NCI-H1694 (cell line): ENCODE measurements at regions not wholly inside any gene's neighbourhood (a gene's known extent, or its start where the extent isn't known, plus 50 kb on each side); places are given as distances from the start of the nearest gene placed in this dataset.
"Not testable (repeated sequence)": the region's sequence is repeated elsewhere in the genome, so short reads cannot be mapped to it uniquely, and the experiment has no call there.

Source experiments
- DNase-seq: peaks from one replicate; lab custom pipeline; 2025; lab: John Stamatoyannopoulos, UW

DNA sequence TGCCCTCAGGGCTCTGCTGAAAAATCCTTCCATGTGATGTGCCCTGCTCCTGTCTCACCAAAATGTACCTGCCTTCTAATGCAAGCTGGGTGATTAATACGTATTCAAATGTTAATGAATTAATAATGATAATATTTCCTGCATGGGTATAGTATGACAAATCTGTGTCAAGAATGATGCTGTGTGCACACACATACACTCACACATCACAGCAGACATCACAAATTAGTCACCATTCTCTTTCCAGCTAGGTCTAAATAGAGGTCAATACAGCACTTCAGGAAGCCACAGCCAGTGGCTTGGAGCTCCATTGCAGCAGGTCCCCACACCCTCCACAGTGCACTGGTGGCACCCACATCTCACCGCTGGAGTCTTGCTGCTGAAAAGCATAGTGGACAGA, 681.2 kb upstream of the NRP1 start:
- DNase-seq, result no peak

DNA sequence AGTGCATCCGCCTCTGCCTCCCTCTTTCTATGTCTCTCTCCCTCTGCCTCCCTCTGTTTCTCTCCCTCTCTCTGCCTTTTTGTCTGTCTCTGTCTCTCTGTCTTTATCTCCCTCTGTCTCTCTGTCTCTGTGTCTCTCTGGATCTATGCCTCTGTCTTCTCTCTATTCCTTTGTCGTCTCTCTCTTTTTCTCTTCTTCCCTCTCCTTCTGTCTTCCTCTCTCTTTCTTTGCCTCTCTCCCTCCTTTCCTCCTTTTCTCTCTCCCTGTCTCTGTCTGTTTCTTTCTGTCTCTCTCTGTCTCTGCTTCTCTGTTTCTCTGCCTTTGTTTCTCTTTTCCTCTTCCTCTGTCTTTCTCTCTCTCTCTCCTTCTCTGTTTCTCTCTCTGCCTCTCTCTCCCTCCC, 678.8 kb upstream of the NRP1 start:
- DNase-seq, result no peak

DNA sequence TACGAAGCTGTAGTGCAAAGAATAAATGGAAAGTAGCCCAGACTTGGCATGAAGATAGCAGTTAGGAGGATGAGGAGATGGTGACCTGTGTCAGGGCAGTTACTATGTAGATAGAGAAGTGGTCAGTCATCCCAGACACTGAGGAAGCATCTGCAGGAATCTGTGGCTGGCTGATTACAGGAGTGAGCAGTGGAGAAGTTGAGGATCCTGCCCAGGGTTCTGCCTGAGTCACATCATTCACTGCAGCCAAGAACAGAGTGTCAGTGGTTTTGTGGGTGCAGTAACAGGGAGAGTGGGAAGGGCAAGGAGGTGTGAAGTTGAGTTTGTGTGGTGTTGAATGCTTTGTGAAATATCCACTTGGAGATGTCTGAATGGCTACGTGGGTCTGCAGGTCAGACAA, 676.4 kb upstream of the NRP1 start:
- DNase-seq, result no peak

DNA sequence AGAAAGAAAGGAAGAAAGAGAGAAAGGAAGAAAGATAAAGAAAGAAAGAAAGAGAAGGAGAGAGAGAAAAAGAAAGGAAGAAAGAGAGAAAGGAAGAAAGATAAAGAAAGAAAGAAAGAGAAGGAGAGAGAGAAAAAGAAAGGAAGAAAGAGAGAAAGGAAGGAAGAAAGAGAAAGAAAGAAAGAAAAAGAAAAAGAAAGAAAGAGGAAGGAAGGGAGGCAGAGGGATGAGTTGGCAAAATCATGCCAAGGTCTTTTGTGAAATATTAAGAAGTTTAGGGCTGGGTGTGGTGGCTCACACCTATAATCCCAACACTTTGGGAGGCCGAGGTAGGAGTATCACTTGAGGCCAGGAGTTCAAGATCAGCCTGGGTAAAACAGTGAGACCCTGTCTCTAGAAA, 675.8 kb upstream of the NRP1 start:
- DNase-seq, result not testable (repeated sequence)

DNA sequence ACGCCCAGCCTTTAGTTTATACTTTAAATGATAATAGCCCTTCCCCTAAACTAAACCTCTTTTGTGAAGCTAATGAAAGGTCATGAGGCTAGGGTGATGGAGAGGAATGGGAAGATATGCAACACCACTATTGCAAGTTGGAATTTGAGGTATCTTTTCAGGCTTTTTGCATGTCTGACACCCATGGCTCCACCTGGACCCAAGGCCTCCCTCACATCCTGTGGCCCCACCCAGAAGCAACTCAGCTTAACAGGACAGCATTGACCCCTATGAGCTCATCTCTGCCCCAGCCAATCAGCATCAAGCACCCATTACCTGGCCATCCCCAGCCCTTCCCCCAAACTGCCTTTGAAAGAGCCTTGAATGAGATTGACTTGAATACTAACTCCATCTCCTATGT, 674.2 kb upstream of the NRP1 start:
- no peak for DNase-seq

DNA sequence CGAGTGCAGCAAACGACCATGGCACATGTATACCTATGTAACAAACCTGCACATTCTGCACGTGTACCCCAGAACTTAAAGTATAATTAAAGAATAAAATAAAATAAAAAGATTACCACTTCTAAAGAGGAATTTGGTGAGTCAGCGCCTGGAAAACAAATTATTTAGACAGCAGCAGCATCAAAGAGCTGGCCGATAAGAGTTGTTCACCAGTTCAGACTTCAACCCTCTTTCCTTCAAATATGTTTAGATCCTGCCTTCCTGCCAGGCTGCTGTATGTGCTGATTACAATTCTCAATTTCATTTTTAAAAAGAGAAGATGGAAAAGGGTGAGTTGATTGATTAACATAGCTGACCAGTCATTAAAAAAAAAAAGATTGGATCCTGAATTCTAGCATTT, 672.0 kb upstream of the NRP1 start:
- DNase-seq, result no peak

DNA sequence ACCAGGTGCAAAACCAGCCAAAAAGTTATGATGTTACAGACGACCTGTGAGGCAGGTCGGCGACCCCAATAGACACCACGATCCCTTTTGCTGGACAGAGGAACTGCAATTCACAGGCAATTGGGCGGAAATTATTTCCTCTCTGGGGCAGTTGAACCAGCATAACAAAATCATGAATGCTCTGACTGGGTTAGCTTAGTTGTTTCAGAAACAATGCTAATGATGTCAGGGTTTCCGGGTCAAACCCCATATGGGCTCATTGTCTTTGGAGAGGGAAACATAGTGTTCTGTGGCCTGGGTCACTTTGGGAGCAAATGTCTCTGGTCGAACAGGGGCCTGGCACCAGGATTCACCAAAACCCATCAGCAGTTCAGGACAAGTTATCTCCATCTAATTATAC, 669.1 kb upstream of the NRP1 start:
- no peak for DNase-seq

DNA sequence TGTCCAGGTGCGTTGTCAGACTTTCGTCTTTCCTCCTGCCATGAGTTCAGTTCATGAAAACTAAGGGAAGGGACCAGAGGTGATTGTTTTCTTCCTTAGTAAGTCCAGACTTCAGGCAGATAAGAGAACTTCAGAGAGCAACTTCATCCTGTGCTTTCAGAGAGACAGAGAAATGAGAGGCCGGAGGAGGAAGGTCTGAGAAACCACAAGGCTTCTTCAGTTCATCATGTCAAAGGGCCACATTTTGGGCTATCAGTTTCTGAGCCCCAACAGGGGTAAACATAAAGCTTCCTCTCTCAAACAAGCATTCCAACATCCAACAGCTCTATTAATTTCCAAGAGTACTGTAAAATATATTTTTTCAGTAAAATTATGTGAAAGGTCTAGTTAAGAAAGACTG, 668.4 kb upstream of the NRP1 start:
- DNase-seq, result no peak

DNA sequence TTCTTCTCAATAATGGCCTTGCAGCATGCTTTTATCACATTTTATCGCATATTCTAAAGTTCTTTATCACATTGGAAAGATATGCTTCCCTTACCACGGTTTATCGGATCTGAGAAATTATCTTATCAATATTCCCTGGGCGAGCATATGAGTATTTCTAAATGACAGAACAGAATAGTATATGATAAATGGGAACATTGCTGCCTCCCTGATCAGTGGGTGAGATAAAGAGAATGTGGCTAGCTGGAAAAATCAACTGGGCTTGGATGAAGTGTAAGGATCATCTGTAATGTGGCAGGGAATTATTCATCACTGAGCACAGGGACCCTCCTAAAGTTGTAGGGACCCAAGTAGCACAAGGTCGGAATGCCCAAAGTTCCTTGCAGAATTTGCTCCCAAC, 667.4 kb upstream of the NRP1 start:
- DNase-seq, result no peak

DNA sequence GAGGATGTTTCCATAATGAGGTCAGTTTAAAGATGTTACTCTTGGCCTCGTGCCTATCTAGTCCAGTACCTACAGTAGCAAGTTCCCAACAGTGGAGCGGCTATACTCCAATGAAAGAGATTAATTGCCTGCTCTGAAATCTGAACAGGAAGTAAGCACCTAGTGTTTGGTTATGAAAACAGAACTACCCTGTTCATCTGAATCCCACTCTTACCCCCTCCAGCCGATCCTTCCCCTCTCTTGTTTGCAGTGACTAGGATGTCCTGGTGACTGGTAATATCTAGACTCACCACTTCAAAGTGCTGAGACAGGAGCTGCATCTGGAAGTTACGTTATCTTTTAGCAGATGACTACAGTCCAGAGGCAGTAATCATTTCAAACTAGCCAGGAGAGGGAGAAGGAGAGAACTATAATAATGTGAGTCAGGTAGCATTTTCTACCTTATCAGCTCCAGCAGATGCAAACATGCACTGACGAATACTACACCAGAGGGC, 666.7 kb upstream of the NRP1 start:
- no peak for DNase-seq

DNA sequence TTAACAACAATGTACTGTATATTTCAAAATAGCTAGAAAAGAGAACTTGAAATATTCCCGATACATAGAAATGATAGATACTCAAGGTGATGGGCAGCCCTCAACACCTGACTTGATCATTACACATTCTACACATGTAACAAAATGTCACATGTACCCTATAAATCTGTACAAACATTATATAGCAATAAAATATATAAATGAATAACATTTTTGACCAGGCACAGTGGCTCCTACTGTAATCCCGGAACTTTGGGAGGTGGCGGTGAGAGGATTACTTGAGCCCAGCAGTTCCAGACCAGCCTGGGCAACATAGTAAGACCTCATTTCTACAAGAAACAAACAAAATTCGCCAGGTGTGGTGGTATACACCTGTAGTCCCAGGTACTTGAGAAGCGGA, 659.5 kb upstream of the NRP1 start:
- no peak for DNase-seq

DNA sequence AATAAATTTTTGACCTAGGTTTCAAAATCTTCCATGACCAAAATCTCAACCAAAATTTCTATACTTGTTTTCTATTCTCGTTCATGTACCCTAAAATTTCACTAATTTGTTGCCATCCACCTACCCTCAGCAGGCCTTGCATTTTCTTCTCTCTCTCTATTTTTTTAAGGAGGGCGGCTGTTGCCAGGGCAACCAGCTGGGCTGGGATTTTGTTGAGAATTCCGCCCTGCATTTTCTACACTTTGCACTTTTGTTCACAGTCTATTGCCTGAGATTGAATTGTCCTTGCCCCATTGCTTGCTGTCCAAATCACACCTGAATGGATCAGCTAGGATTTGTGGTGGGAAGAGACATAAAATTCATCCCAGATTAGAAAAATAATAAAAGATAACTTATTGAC, 657.5 kb upstream of the NRP1 start:
- DNase-seq, result no peak

DNA sequence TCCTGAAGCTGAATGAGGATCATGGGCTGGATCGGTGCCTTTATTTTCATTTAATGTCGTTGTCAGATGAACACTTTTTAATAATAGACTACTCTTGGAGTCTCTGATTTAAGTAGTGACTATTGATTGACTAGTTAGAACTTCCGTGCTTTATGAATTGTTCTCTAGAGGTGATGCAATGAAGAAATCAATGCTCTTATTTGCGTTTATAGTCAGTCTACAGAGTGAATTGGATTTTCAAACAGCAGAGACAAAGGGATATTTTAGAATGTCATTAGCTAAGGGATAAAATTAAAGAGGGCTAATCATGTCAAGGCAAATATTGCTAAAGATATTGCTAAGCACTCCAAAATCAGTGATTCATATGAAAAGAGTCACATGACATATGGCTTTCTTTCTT, 652.0 kb upstream of the NRP1 start:
- no peak for DNase-seq

DNA sequence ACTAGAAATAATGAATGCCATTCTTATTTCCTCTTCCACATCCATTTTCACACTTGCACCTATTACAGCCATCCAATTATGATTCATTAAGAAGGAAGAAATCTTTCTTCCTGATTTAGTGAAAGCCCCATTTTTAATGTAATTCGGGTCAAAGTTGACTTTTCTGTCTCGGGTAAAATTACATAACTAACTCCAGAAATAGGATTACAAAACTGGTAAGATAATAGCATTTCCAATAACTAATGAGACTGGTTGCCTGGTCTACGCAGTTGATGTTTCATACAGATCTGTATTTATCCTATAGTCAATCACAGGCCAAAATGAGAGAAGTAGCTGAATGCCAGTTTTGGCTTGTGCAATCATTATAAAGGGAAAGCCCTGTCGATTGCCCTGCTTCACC, 651.5 kb upstream of the NRP1 start:
- no peak for DNase-seq

DNA sequence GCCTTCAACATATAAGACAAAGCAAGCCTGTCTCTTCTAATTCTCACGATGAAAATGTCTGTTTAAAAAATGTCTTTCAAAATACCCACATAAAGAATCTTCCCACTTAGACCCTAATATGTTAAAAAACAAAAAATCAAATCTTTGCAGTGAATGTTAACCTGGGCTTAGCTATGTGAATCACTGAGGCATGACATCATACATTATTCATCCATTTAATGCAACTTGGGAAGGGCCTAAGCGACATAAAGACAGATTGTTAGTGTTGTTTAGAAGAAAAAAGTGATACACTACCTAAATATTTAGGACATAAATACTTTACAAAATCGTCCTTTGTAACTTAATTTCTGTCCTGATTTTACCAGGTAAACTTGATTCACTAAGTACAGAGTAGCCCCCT, 648.5 kb upstream of the NRP1 start:
- no peak for DNase-seq

DNA sequence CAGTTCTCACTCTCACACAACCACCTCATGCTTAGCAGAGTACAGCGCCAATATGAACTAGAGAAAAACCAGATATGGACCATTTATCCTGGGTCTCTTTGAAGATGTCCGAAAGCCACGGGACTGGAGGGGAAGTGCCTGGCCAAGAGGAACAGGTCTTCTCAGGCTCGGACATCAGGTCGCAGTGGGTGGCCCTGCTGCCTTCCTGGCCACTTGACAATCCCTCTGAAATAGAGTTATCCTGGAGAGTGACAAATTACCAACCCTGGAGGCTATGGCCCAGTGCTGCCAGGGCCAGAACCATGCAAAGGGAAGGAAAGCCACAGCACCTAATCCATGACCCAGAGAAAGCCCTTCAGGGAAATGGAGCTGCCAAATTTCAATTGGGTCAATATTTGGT, 646.8 kb upstream of the NRP1 start:
- no peak for DNase-seq

DNA sequence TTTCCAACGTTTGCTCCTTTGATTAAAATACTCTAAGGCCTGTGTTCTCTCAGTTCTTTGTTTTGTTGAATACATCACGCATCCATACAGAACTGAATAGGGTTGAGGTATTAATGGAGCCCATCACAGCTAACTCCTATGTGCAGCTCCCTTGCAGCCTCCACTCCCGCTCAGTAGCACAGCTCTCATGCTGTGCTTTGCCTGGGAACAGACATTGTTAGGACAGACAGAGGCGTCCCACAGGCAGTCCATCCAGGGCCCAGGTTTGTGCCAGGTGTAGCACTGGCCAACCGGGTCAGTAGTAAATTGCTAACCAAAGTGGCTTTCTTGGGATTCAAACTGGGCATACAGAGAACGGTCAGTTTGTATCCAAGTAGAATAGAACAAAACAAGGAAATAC, 644.7 kb upstream of the NRP1 start:
- no peak for DNase-seq

DNA sequence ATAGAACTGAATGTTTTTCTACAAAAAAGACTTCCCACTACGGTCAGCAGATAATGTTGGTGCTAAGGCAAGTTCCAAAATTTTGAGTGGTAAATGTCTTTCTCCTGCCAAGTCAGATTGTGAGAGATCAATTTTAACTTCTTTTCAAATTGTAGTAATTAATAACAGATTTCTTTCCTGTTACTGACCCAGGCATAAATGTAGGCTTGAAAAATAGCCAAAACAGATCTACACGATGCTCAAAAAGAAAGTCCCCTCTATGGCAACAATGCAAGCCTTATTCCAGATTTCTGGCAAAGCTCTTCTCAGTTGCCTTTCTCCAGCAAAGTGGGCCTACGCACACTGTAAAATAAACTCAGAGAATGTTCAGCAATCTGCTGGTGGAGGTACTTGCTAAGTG, 641.0 kb upstream of the NRP1 start:
- DNase-seq, result no peak

DNA sequence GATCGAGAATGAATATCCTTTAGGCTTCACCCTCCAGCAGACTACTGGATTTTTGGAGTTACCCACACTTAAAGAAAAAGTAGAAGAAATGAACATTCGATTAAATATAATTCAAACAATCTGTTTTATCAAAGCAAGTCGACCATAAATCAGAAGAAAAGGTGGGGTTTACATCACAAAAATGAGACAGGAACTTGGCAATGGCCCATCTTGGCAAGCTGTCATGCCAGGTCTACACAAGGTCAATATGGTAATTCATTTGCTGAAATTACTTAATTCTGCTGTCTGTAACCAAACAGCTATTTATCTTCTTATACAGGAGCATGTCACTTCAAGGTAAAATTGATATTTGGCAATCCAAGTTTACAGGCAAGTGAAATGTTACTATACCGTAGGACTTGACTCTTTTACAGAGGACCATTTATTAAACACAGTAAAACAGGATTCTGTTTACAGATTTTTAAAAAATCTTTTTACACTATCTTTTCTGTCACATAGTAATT, 640.6 kb upstream of the NRP1 start:
- no peak for DNase-seq

DNA sequence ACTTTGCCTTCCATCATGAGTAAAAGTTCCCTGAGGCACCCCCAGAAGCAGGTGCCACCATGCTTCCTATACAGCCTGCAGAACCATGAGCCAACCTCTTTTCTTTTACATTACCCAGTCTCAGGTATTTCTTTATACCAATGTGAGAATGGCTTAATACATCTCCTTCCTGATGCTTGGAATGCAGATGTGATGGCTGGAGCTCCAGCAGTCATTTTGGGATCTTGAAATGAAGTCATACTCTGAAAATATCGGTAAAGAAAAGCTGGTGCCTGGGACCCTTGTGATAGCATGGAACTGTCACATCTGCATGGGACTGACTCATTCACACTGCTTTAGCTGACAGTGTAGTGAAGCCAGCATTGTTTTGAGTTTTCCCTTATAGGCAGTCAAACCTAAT, 634.5 kb upstream of the NRP1 start:
- DNase-seq, result no peak

DNA sequence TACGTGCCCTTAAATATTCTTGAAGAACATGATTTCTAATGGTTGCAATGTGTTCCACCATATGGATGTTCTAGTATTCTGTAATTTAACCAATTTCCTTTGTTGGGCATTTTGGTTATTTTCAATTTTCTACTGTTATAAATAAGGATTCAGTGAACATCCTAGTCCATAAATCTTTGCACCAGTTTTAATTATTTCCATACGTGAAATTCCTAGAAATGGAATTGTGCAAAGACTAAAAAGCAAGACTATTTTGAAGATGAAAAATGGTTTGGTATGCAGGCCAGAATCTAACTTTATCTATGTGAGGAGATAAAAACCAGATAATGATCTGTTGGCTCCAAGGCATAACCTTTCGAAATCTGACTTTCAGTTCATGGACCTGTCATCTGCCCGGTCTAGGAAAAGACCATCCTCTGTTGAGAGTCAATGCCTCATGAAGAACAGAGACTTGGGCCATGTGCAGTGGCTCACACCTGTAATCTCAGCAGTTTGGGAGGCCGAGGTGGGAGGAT, 633.2 kb upstream of the NRP1 start:
- no peak for DNase-seq

DNA sequence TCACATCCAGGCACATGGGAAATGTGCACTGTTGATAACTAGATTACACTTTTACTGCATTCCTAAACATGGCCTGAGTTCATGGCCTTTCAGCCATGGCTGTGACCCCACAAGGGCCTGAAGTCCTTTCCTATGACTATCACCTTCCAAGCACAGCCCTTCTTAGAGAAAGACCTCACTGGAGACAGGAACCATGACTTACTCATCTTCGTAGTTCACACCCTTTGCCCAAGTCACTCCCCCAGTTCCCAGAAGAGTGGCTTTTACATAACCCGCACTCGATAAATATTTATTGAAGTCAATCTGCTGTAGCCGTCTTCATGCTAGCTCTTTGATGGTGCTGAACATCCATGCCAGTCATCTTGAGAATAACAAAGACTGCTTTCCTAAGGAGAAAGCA, 632.5 kb upstream of the NRP1 start:
- no peak for DNase-seq

DNA sequence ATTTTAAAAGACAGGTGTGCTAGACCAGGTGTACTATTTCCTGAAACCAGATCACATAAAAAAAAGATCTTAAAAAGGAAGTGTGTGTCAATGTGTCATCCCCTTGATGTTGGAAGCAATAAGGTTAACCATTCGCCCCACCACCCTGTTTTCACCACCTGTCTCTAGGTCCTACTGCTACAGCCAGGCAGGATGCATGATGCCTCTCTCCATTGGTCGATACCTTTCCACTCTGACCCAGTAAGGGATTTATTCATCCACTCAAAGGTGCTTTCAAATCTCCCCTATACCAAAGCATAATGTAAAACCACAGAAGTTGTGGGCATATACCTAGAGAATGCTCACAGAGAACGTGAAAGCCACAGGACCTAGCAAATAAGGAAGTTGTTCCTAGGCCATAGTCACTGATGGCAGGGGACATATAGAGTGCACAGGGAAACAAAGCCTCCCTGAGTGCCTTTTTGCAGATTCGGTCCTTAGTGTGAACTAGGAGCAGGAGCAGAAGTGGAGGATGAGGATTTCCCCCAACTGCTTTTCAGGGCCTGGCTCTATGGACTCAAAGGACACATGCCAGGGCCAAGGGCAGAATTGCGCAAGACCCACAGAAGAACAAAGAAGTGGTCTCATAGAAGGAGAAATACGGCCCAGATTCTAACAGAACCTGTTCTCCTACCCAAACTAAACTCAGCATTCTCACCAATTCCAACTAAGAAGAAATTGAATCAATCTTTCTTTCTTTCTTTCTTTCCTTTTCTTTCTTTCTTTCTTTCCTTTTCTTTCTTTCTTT, 631.5 kb upstream of the NRP1 start:
- no peak for DNase-seq

DNA sequence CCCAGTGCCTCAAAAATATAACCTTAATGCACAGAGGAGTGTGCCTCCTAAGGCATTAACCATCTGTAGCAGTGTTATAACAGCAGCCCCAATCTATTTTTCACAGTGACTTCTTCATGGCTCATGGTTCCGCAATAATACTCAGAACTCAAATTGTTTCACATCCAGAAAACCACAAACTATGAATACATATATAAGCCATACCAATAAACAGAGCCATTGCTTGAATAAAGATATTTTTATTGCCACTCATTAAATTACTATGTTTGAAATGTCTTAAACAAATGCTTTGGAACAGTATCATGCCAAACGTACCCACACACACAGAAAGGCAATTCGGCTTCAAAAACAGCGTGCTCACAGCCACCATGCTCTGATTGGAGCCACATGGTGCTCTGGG, 629.3 kb upstream of the NRP1 start:
- DNase-seq, result no peak
